HG03175 (cell line): ENCODE measurements at regions not wholly inside any gene's neighbourhood (a gene's known extent, or its start where the extent isn't known, plus 50 kb on each side); places are given as distances from the start of the nearest gene placed in this dataset.

Experiments used
- ATAC-seq: cut with Tn5 transposase; IDR thresholded peaks from one replicate; pipeline ENCODE4 v1.9.1; 2021; ENCODE audit warnings: mild to moderate bottlenecking, moderate library complexity; ENCODE audit not compliant: unreplicated experiment

DNA sequence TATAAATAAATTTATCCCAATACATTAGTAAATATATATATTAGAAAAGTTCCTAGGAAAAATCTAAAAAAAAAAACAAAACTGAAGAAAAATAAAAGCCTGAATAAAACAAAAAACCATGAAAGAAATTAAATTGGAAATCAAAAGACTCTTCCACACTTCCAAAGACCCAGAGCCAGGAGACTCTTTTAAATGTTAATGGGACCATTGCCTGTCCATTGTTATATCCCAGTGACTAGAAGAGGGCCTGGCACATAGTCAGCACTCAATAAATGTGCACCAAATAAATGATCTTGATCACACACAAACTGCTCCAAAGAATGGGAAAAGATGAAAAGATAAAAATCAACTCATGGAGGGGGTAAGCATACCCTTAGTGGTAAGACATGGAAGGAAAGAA lies 51.3 kb upstream of the CLDN18 start:
- no peak for ATAC-seq
